GM12878 (cell line): ENCODE measurements at regions not wholly inside any gene's neighbourhood (a gene's known extent, or its start where the extent isn't known, plus 50 kb on each side); places are given as distances from the start of the nearest gene placed in this dataset.

ENCODE experiments used
- ATAC-seq: fragments of 200-7000 bp; cut with Tn5 transposase; 3 replicates; pipeline ENCODE4 v1.9.1; 2020; ENCODE audit warnings: mild to moderate bottlenecking, moderate library complexity
- BruUV-seq: library from RNA; stranded (reverse); fragments of 400-500 nt; replicated peaks from 2 replicates; lab custom pipeline; 2021; lab: Mats Ljungman, UMichigan
- CTCF ChIA-PET: fragments of 300-600 bp; sonication (Branson Sonifier 250); formaldehyde crosslinking; extraction: SDS; loops from one replicate; lab custom pipeline; 2021; ENCODE audit warnings: inconsistent platforms; lab: Yijun Ruan, JAX
- POLR2A ChIA-PET: fragments of 350-600 bp; formaldehyde crosslinking; extraction: SDS; loops from one replicate; lab custom pipeline; 2021; ENCODE audit warnings: inconsistent platforms; lab: Charles Lee
- RAD21 ChIA-PET: fragments of 300-600 bp; sonication (Branson Sonifier 250); formaldehyde crosslinking; loops from one replicate; lab custom pipeline; 2023; ENCODE audit warnings: antibody characterized with exemption; ENCODE audit not compliant: unreplicated experiment; lab: Charles Lee
- SMC1A ChIA-PET: fragments of 300-600 bp; sonication (Branson Sonifier 250); formaldehyde crosslinking; loops from one replicate; lab custom pipeline; 2023; ENCODE audit not compliant: unreplicated experiment, uncharacterized antibody; lab: Charles Lee
- DNase-seq: peaks from one replicate; pipeline ENCODE4 v3.0.0-alpha.2; 2011; ENCODE audit warnings: low read depth, low spot score
- FAIRE-seq: peaks from 3 replicates; lab custom pipeline; 2011; peaks lifted over from hg19 to GRCh38; lab: Jason Lieb, UNC
- H2AFZ ChIP-seq: 2 replicates; pipeline ENCODE4 v1.6.0; 2011; ENCODE audit warnings: low read depth, low read length, control low read depth; ENCODE audit not compliant: control insufficient read depth
- H3K27ac ChIP-seq: 2 replicates; pipeline ENCODE4 v1.5.1; 2011; ENCODE audit warnings: control low read depth; ENCODE audit not compliant: control insufficient read depth, insufficient read depth
- H3K27me3 ChIP-seq, 2 experiments: replicated peaks in 1 of 2; 2 replicates each; pipeline versions ENCODE4 v1.6.0 to v1.6.1; 2011; ENCODE audit warnings: low read length in 1 of 2; ENCODE audit not compliant: control insufficient read depth in 2 of 2, insufficient read depth in 2 of 2
- H3K36me3 ChIP-seq, 2 experiments: 2 replicates each; pipeline ENCODE4 v1.5.1; 2011; ENCODE audit warnings: low read length in 1 of 2; ENCODE audit not compliant: control insufficient read depth in 2 of 2, insufficient read depth in 2 of 2
- H3K4me1 ChIP-seq: 2 replicates; pipeline ENCODE4 v1.6.1; 2011; ENCODE audit warnings: mild to moderate bottlenecking, low read length, moderate library complexity, mixed read lengths; ENCODE audit not compliant: control insufficient read depth, insufficient read depth
- H3K4me2 ChIP-seq: 2 replicates; pipeline ENCODE4 v1.6.0; 2011; ENCODE audit warnings: control low read depth; ENCODE audit not compliant: control insufficient read depth, insufficient read depth
- H3K4me3 ChIP-seq: fragments of 200-600 bp; sonication (generic); 2 replicates; pipeline ENCODE4 v1.5.1; 2016
- H3K79me2 ChIP-seq: 2 replicates; pipeline ENCODE4 v1.6.0; 2011; ENCODE audit warnings: low read length; ENCODE audit not compliant: control insufficient read depth, insufficient read depth
- H3K9ac ChIP-seq: 2 replicates; pipeline ENCODE4 v1.8.0; 2011; ENCODE audit warnings: low read length, control low read depth, mixed read lengths; ENCODE audit not compliant: control insufficient read depth, insufficient read depth
- H3K9me3 ChIP-seq: replicated peaks from 3 replicates; pipeline ENCODE4 v1.5.1; 2011; ENCODE audit warnings: mild to moderate bottlenecking, low read length; ENCODE audit not compliant: control insufficient read depth, insufficient read depth
- H4K20me1 ChIP-seq: 2 replicates; pipeline ENCODE4 v1.6.0; 2011; ENCODE audit not compliant: control insufficient read depth, insufficient read depth
- CBFB ChIP-seq: IDR thresholded peaks from 2 replicates; pipeline ENCODE4 v1.6.1; 2016; ENCODE audit warnings: antibody characterized with exemption, low read depth
- EED ChIP-seq: sonication (generic); IDR thresholded peaks from 2 replicates; pipeline ENCODE4 v1.6.1; 2016; ENCODE audit warnings: antibody characterized with exemption, low read depth
- HSF1 ChIP-seq: fragments of 150-350 bp; IDR thresholded peaks from 2 replicates; pipeline ENCODE4 v1.6.1; 2014; ENCODE audit warnings: mild to moderate bottlenecking, low read depth, low read length
- KLF5 ChIP-seq: fragments of 450-650 bp; IDR thresholded peaks from 2 replicates; pipeline ENCODE4 v1.6.1; 2014; ENCODE audit warnings: mild to moderate bottlenecking; ENCODE audit not compliant: partially characterized antibody
- MAX ChIP-seq: IDR thresholded peaks from 2 replicates; pipeline ENCODE4 v1.6.1; 2012; ENCODE audit warnings: low read depth, low read length, improper control_type of control experiment
- MTA3 ChIP-seq: IDR thresholded peaks from 2 replicates; pipeline ENCODE4 v1.6.1; 2012; ENCODE audit warnings: low read length, inconsistent platforms, borderline replicate concordance
- NFYA ChIP-seq: IDR thresholded peaks from 2 replicates; pipeline ENCODE4 v1.6.1; 2011; ENCODE audit warnings: low read depth, mild to moderate bottlenecking, low read length, improper control_type of control experiment, borderline replicate concordance
- PAX5 ChIP-seq: IDR thresholded peaks from 2 replicates; pipeline ENCODE4 v1.6.1; 2011; ENCODE audit warnings: low read depth, low read length, borderline replicate concordance
- RAD21 ChIP-seq: IDR thresholded peaks from 2 replicates; pipeline ENCODE4 v1.6.1; 2011; ENCODE audit warnings: mild to moderate bottlenecking, low read depth, low read length, moderate library complexity; ENCODE audit not compliant: insufficient read depth
- SREBF2 ChIP-seq: IDR thresholded peaks from 2 replicates; pipeline ENCODE4 v1.6.1; 2012; ENCODE audit warnings: mild to moderate bottlenecking, low read length
- ZNF217 ChIP-seq: fragments of 450-650 bp; IDR thresholded peaks from 2 replicates; pipeline ENCODE4 v1.6.1; 2017; ENCODE audit warnings: antibody characterized with exemption, mild to moderate bottlenecking
- WGBS: methylation state at CpG from one replicate; pipeline ENCODE4 v1.1.6; 2016; ENCODE audit warnings: low lambda C conversion rate; ENCODE audit not compliant: insufficient replicate concordance, insufficient coverage; ENCODE audit errors: missing lambda C conversion rate; 5-methylcytosine and 5-hydroxymethylcytosine counted together
- in situ Hi-C: fragments of 300-500 bp; cut with MboI; formaldehyde crosslinking; loops from 9 replicates; pipeline ENCODE4 v1.14.3; 2018; ENCODE audit warnings: mixed read lengths
- intact Hi-C: fragments of 100-400 bp; cut with micrococcal nuclease; formaldehyde crosslinking; loops from one replicate; pipeline ENCODE4 v1.14.2; 2022; ENCODE audit not compliant: unreplicated experiment
- TF ChIP-seq, protein P1 (sequence below): fragments of 450-650 bp; IDR thresholded peaks from 2 replicates; pipeline ENCODE4 v1.6.1; 2018; ENCODE audit warnings: borderline replicate concordance, mild to moderate bottlenecking; ENCODE audit not compliant: partially characterized antibody

- H3K4me2 ChIP-seq = no peak overlapping the region
- H3K79me2 ChIP-seq = no peaks in the 10 kb centered on the region
- ChIA-PET CTCF (interaction anchor here (1.0 to 2.2 kb wide), 7 partner anchors 10 to 557 kb away, joined by 3 to 9 read pairs (median 3); no protein-coding TSS in a partner anchor), POLR2A (no interaction called here), SMC1A (no interaction called here), RAD21 (no interaction called here)
- FAIRE-seq (no peak), DNase-seq (no peak), ATAC-seq (no peak)
- peaks cover 0 to 3% of the 10 kb centered on the region in 2 experiments; a peak in 1 of 4 replicates for H3K27me3 ChIP-seq
- H4K20me1 ChIP-seq = no peaks in the 10 kb centered on the region
- BruUV-seq = no TSS peak
- in situ Hi-C loops = no loop called here
- H3K27ac ChIP-seq = no peak overlapping the region
- TF ChIP-seq KLF5 = no peak
- no peak for TF ChIP-seq ZNF217
- no peak for TF ChIP-seq MAX
- intact Hi-C loops = no loop called here
- no peaks in the 10 kb centered on the region for H3K9me3 ChIP-seq
- no peaks in the 10 kb centered on the region for H3K4me1 ChIP-seq
- H3K36me3 ChIP-seq = no peaks in the 10 kb centered on the region
- no peak overlapping the region for H3K4me3 ChIP-seq
- H2AFZ ChIP-seq = no peak overlapping the region
- no peak overlapping the region for H3K9ac ChIP-seq
- 0% methylated on average over 1 of the region's 1 CpG for WGBS
Measured at GRCh38 chr2:22903616-22904015, 481.4 kb upstream of the KLHL29 start.

DNA sequence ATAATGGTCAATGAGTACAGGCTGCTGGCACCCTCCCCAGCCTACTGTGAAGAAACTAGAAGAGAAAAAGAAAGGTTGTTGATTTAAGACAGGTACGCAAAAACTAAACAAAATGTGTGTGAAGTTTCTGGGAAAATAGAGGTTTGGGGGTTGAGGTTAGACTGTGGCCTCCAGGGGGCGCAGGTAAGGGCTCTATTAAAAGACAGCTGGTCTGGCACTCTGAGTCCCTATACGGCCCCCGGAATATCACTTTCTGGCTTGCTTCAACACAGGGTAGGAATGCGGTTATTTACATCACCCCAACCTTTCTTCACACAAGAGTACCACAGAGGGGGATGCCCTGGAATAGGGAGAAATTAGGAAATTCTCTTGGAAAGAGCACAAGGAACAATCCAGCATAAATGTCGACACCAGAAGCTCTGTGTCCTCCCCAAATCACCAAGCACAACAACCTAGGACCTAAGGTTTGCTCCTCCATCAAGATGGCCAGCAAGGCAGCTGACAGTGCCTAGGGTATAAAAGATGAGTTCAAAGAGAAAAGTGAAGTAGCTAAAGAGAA is 480.8 kb upstream of the KLHL29 start:
- intact Hi-C loops (no loop called here), in situ Hi-C loops (no loop called here)
- DNase-seq (no peak), FAIRE-seq (no peak), ATAC-seq (peak; percentile 85)
- ChIA-PET SMC1A (interaction anchor here (0.9 to 1.0 kb wide), 2 partner anchors 25 to 448 kb away, joined by 3 to 4 read pairs; no protein-coding TSS in a partner anchor), RAD21 (no interaction called here), POLR2A (no interaction called here), CTCF (interaction anchor here (0.7 to 2.2 kb wide), 11 partner anchors 9 to 1129 kb away, joined by 3 to 9 read pairs (median 3); no protein-coding TSS in a partner anchor)
- H3K36me3 ChIP-seq = no peaks in the 10 kb centered on the region
- no peak overlapping the region for H3K9ac ChIP-seq
- H3K27ac ChIP-seq = no peak overlapping the region
- H2AFZ ChIP-seq = no peak overlapping the region
- WGBS = 18% methylated on average over 6 of the region's 6 CpGs
- H3K4me1 ChIP-seq = no peaks in the 10 kb centered on the region
- peaks cover 0 to 3% of the 10 kb centered on the region in 2 experiments; a peak in 1 of 4 replicates for H3K27me3 ChIP-seq
- no peaks in the 10 kb centered on the region for H3K79me2 ChIP-seq
- H3K4me2 ChIP-seq = no peak overlapping the region
- H3K4me3 ChIP-seq = no peak overlapping the region
- H4K20me1 ChIP-seq = no peaks in the 10 kb centered on the region
- BruUV-seq = no TSS peak
- H3K9me3 ChIP-seq = no peaks in the 10 kb centered on the region
- TF ChIP-seq SREBF2 (no peak), HSF1 (no peak), KLF5 (no peak), PAX5 (no peak), CBFB (no peak), NFYA (no peak), RAD21 (0 out of 2 replicates have a peak, but pooled peaks have one; percentile 17), MTA3 (no peak), ZNF217 (no peak), EED (no peak)
- TF ChIP-seq, protein P1, sequence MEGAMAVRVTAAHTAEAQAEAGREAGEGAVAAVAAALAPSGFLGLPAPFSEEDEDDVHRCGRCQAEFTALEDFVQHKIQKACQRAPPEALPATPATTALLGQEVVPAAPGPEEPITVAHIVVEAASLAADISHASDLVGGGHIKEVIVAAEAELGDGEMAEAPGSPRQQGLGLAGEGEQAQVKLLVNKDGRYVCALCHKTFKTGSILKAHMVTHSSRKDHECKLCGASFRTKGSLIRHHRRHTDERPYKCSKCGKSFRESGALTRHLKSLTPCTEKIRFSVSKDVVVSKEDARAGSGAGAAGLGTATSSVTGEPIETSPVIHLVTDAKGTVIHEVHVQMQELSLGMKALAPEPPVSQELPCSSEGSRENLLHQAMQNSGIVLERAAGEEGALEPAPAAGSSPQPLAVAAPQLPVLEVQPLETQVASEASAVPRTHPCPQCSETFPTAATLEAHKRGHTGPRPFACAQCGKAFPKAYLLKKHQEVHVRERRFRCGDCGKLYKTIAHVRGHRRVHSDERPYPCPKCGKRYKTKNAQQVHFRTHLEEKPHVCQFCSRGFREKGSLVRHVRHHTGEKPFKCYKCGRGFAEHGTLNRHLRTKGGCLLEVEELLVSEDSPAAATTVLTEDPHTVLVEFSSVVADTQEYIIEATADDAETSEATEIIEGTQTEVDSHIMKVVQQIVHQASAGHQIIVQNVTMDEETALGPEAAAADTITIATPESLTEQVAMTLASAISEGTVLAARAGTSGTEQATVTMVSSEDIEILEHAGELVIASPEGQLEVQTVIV = no peak
